HG03521 (cell line): ENCODE measurements at regions not wholly inside any gene's neighbourhood (a gene's known extent, or its start where the extent isn't known, plus 50 kb on each side); places are given as distances from the start of the nearest gene placed in this dataset.

Experiments used
- ATAC-seq: cut with Tn5 transposase; IDR thresholded peaks from one replicate; pipeline ENCODE4 v1.9.1; 2021; ENCODE audit warnings: mild to moderate bottlenecking, moderate library complexity; ENCODE audit not compliant: unreplicated experiment

GRCh38 chr16:9248162-9248561 is 156.7 kb downstream of the HAPSTR1 start:
- ATAC-seq: no peak

- no peak for ATAC-seq
These were observed 158.1 kb downstream of the HAPSTR1 start for GRCh38 chr16:9249534-9249933.

- ATAC-seq: no peak
These were observed 159.6 kb downstream of the HAPSTR1 start for GRCh38 chr16:9251026-9251425.

GRCh38 chr16:9254863-9255262 is 163.4 kb downstream of the HAPSTR1 start:
- ATAC-seq: no peak

- ATAC-seq: no peak
These were observed 164.8 kb downstream of the HAPSTR1 start for GRCh38 chr16:9256196-9256595.

GRCh38 chr16:9257843-9258242 is 166.4 kb downstream of the HAPSTR1 start:
- no peak for ATAC-seq

GRCh38 chr16:9258423-9259051 is 167.1 kb downstream of the HAPSTR1 start:
- ATAC-seq: no peak

- no peak for ATAC-seq
These were observed 168.6 kb downstream of the HAPSTR1 start for GRCh38 chr16:9259914-9260608.

- ATAC-seq: no peak
These were observed 169.2 kb downstream of the HAPSTR1 start for GRCh38 chr16:9260666-9261065.

- ATAC-seq: no peak
These were observed 169.9 kb downstream of the HAPSTR1 start for GRCh38 chr16:9261376-9261775.

- ATAC-seq: no peak
These were observed 171.7 kb downstream of the HAPSTR1 start for GRCh38 chr16:9262941-9263715.

- ATAC-seq: no peak
These were observed 172.6 kb downstream of the HAPSTR1 start for GRCh38 chr16:9264067-9264466.

GRCh38 chr16:9268446-9268845 is 177.0 kb downstream of the HAPSTR1 start:
- no peak for ATAC-seq

- ATAC-seq: no peak
These were observed 179.0 kb downstream of the HAPSTR1 start for GRCh38 chr16:9270424-9270823.

GRCh38 chr16:9270941-9271340 is 179.5 kb downstream of the HAPSTR1 start:
- ATAC-seq: no peak

- no peak for ATAC-seq
These were observed 180.4 kb downstream of the HAPSTR1 start for GRCh38 chr16:9271841-9272240.

- ATAC-seq: no peak
These were observed 183.9 kb downstream of the HAPSTR1 start for GRCh38 chr16:9275377-9275776.

- no peak for ATAC-seq
These were observed 184.4 kb downstream of the HAPSTR1 start for GRCh38 chr16:9275816-9276354.

- ATAC-seq: no peak
These were observed 188.0 kb downstream of the HAPSTR1 start for GRCh38 chr16:9279291-9280068.

- no peak for ATAC-seq
These were observed 188.6 kb downstream of the HAPSTR1 start for GRCh38 chr16:9280069-9280466.

GRCh38 chr16:9286930-9287329 is 195.5 kb downstream of the HAPSTR1 start:
- no peak for ATAC-seq
